SK-N-MC (cell line): ENCODE measurements at regions not wholly inside any gene's neighbourhood (a gene's known extent, or its start where the extent isn't known, plus 50 kb on each side); places are given as distances from the start of the nearest gene placed in this dataset.
"Not testable (repeated sequence)": the region's sequence is repeated elsewhere in the genome, so short reads cannot be mapped to it uniquely, and the experiment has no call there.

Experiments
- DNase-seq: peaks from one replicate; pipeline ENCODE4 v3.0.0-alpha.2; 2011; ENCODE audit warnings: low read depth, low spot score
- H3K27ac ChIP-seq: fragments of 200-600 bp; sonication (generic); 2 replicates; pipeline ENCODE4 v1.5.1; 2016; ENCODE audit warnings: mixed run types
- H3K36me3 ChIP-seq: fragments of 200-600 bp; sonication (generic); 2 replicates; pipeline ENCODE4 v1.6.1; 2017; ENCODE audit warnings: antibody characterized with exemption, low read length, mixed read lengths; ENCODE audit not compliant: insufficient read depth
- H3K4me3 ChIP-seq: fragments of 200-600 bp; sonication (generic); 2 replicates; pipeline ENCODE4 v1.5.1; 2016
- H3K9ac ChIP-seq: fragments of 200-600 bp; sonication (generic); 2 replicates; pipeline ENCODE4 v1.8.0; 2017; ENCODE audit warnings: mixed run types, mixed read lengths; ENCODE audit not compliant: insufficient read length
- H3K9me3 ChIP-seq: fragments of 200-600 bp; sonication (generic); 2 replicates; pipeline ENCODE4 v1.6.1; 2017; ENCODE audit warnings: low read depth, mild to moderate bottlenecking, antibody characterized with exemption, low read length, moderate library complexity, mixed read lengths
- EZH2 ChIP-seq: fragments of 200-600 bp; sonication (generic); IDR thresholded peaks from one replicate; pipeline ENCODE4 v1.6.1; 2017; ENCODE audit warnings: antibody characterized with exemption
- FOXP2 ChIP-seq: optimal IDR thresholded peaks from 2 replicates; pipeline ENCODE3; 2011; ENCODE audit warnings: mild to moderate bottlenecking, moderate library complexity; ENCODE audit not compliant: insufficient read depth; ENCODE audit errors: extremely low read length, control extremely low read depth
- POLR2AphosphoS5 ChIP-seq: IDR thresholded peaks from 2 replicates; pipeline ENCODE4 v1.6.1; 2012; ENCODE audit warnings: mild to moderate bottlenecking, low read depth, low read length, borderline replicate concordance

GRCh38 chr5:96293966-96294883 lies 138.8 kb downstream of the PCSK1 start:
- no peaks in the 10 kb centered on the region for H3K9me3 ChIP-seq
- H3K4me3 ChIP-seq: no peak overlapping the region
- DNase-seq: no peak
- no peak for TF ChIP-seq POLR2AphosphoS5
- no peak for TF ChIP-seq EZH2
- no peak for TF ChIP-seq FOXP2
- H3K9ac ChIP-seq: no peak overlapping the region
- H3K27ac ChIP-seq: no peak overlapping the region
- no peaks in the 10 kb centered on the region for H3K36me3 ChIP-seq

DNA sequence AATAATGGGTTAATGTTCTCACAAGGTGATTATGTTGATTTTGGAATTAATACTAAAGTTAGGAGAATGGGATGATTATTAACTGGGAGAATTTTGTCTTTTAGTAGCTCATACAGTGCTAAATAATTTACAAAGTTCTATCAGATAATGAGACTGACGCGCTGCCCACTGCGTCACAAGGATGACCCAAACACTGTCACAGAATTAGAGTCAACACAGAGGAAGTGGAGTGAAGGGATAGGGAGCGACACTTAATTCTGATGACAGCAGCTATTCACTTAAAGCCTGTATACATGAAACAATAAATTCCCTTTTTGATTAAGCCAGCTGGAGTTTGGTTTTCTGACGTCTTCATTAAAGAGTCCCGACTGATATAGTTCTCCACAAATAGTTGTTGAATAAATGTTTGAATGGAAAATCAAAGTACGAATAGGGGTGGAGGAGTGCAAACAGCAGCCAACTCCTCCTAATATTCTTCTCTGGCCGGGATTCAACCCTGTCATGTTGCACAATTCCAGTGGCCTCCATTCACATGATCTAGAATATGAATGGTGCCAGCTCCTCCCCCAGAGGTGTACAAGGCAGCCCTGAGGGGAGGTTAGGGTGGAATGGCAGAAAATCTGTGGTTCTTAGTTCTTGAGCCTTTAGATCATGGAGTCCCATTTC lies 140.3 kb downstream of the PCSK1 start:
- H3K9me3 ChIP-seq: no peaks in the 10 kb centered on the region
- H3K9ac ChIP-seq: no peak overlapping the region
- no peaks in the 10 kb centered on the region for H3K36me3 ChIP-seq
- H3K4me3 ChIP-seq: no peak overlapping the region
- TF ChIP-seq FOXP2 (no peak), EZH2 (no peak), POLR2AphosphoS5 (no peak)
- H3K27ac ChIP-seq: no peak overlapping the region
- DNase-seq: no peak

GRCh38 chr5:96289287-96289686 lies 143.8 kb downstream of the PCSK1 start:
- DNase-seq, H3K36me3 ChIP-seq, H3K9ac ChIP-seq, H3K9me3 ChIP-seq, H3K4me3 ChIP-seq, H3K27ac ChIP-seq: not testable (repeated sequence)

- no peak for DNase-seq
- H3K9me3 ChIP-seq: no peaks in the 10 kb centered on the region
- no peak overlapping the region for H3K27ac ChIP-seq
- H3K4me3 ChIP-seq: no peak overlapping the region
- no peaks in the 10 kb centered on the region for H3K36me3 ChIP-seq
- no peak overlapping the region for H3K9ac ChIP-seq
- TF ChIP-seq EZH2 (no peak), POLR2AphosphoS5 (no peak), FOXP2 (no peak)
Observed at GRCh38 chr5:96288845-96289185, 144.2 kb downstream of the PCSK1 start.

DNA sequence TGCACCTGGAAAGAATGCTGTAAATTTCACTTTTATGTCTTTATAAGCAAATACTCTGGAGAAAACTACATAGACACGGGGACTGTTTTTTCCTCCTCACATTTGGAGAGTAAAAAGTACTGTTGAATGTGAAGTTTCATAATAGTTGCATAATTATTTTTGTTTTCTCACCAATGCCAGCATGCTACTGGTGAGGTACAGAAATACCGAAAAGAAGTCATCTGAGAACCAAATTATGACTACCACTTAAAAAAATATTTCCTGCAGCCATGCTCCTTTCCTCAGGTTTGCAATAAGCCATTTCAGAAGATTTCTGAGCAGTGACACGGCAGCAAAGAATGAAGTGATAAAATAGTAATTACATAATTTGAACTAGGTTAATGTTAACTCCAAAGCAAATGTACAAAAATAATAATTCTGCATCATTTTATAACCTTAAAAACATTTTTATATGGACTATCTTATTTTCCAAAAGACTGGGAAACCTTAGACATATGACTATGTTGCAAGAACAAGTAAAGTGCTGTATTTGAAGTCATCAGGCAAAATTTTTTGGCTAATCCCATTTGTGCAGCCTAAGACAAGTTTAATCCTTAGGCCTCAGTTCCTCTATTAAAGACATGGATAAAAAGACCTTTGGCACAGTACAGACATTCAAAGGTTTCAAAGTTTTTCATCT lies 144.7 kb downstream of the PCSK1 start:
- Histone ChIP-seq H3K36me3 (no peaks in the 10 kb centered on the region), H3K4me3 (no peak overlapping the region), H3K9me3 (no peaks in the 10 kb centered on the region), H3K27ac (no peak overlapping the region), H3K9ac (no peak overlapping the region)
- TF ChIP-seq FOXP2 (no peak), POLR2AphosphoS5 (no peak), EZH2 (no peak)
- DNase-seq: no peak

GRCh38 chr5:96287136-96287535 lies 145.9 kb downstream of the PCSK1 start:
- H3K4me3 ChIP-seq: no peak overlapping the region
- no peak for DNase-seq
- TF ChIP-seq POLR2AphosphoS5: no peak
- TF ChIP-seq EZH2: no peak
- TF ChIP-seq FOXP2: no peak
- no peak overlapping the region for H3K27ac ChIP-seq
- H3K9me3 ChIP-seq: no peaks in the 10 kb centered on the region
- H3K36me3 ChIP-seq: no peaks in the 10 kb centered on the region
- H3K9ac ChIP-seq: no peak overlapping the region

DNA sequence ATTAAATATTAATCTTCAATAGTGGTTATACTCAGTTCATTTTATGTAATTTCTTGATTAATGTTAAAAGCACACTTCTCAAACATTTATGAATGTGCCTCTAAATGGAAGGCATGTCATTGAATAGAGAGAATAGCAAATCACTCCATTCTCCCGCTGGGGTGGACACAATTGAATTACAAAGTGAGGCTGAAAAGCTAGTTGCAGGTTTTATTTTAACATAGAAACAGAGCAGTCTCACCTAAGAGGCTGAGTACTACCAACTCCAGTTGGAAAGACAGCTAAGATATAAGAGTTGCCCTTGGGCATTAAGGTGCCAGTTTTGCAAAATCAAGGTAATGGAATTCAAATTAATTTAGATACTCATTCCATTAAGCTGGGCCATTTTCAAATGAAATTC lies 147.2 kb downstream of the PCSK1 start:
- no peak for TF ChIP-seq POLR2AphosphoS5
- no peak for TF ChIP-seq EZH2
- no peak for TF ChIP-seq FOXP2

DNA sequence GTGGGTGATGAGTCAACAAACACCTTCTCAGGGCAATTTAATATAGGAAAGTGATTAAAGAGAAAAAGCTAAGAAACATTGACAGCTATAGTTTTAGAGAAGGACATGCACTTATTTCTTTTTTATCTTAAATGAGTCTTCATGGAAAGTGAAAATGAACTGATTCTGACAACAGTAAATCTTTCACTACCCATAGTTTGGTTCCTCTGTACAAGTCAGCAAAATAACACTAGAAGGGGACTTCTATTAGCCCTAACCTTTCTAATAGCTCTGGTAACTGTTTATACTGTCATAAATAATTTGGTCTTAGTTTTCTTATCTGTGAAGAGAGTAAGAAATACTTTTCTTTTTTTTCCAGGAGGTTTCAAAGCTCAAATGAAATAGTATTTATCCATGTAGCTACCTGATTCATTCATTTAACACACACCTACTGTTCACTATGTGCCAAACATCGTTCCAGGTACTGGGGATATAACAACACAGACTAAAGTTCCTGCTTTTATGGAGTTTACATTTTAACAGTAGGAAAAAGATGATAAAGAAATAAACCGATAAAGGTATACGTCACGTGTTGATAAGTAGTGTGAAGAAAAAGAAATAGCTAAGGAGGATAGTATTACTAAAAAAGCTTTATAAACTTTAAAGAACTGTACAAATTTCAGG lies 148.2 kb downstream of the PCSK1 start:
- no peak overlapping the region for H3K4me3 ChIP-seq
- H3K36me3 ChIP-seq: no peaks in the 10 kb centered on the region
- H3K9me3 ChIP-seq: no peaks in the 10 kb centered on the region
- no peak overlapping the region for H3K27ac ChIP-seq
- TF ChIP-seq POLR2AphosphoS5 (no peak), FOXP2 (no peak), EZH2 (no peak)
- no peak for DNase-seq
- H3K9ac ChIP-seq: no peak overlapping the region

More for the DNA sequence above, 147.2 kb downstream of the PCSK1 start:
- Histone ChIP-seq H3K4me3 (no peak overlapping the region), H3K9me3 (no peaks in the 10 kb centered on the region), H3K9ac (no peak overlapping the region), H3K27ac (no peak overlapping the region), H3K36me3 (no peaks in the 10 kb centered on the region)
- no peak for DNase-seq
